Thymus (tissue), 11 donors: ENCODE measurements at regions not wholly inside any gene's neighbourhood (a gene's known extent, or its start where the extent isn't known, plus 50 kb on each side); places are given as distances from the start of the nearest gene placed in this dataset.

Experiments
- DNase-seq, 9 donors: peaks; one replicate each; pipeline ENCODE4 v3.0.0-alpha.2; 2013; ENCODE audit warnings: low spot score in 9 of 9, low read depth in 6 of 9, missing footprints in 1 of 9
- H3K27ac ChIP-seq, 2 donors: one replicate each; pipeline ENCODE4 v1.5.1; 2013; ENCODE audit warnings: control low read depth in 1 of 2, low read depth in 1 of 2, low read length in 1 of 2, mild to moderate bottlenecking in 1 of 2, moderate library complexity in 1 of 2
- H3K27me3 ChIP-seq, 2 donors: one replicate each; pipeline ENCODE4 v1.5.1; 2013; ENCODE audit warnings: low read length in 1 of 2; ENCODE audit not compliant: control insufficient read depth in 2 of 2, insufficient read depth in 1 of 2
- H3K36me3 ChIP-seq, 2 donors: one replicate each; pipeline ENCODE4 v1.5.1; 2013; ENCODE audit warnings: low read length in 1 of 2, mild to moderate bottlenecking in 1 of 2, moderate library complexity in 1 of 2; ENCODE audit not compliant: control insufficient read depth in 2 of 2, insufficient read depth in 2 of 2
- H3K4me1 ChIP-seq, 2 donors: one replicate each; pipeline ENCODE4 v1.5.1; 2013; ENCODE audit warnings: low read length in 2 of 2; ENCODE audit not compliant: control insufficient read depth in 2 of 2, insufficient read depth in 2 of 2
- H3K4me3 ChIP-seq, 2 donors: one replicate each; pipeline ENCODE4 v1.5.1; 2013; ENCODE audit warnings: low read length in 2 of 2, control low read depth in 1 of 2, mild to moderate bottlenecking in 1 of 2
- H3K9me3 ChIP-seq, 2 donors: one replicate each; pipeline ENCODE4 v1.5.1; 2013; ENCODE audit warnings: low read length in 1 of 2, mild to moderate bottlenecking in 1 of 2; ENCODE audit not compliant: control insufficient read depth in 2 of 2, insufficient read depth in 1 of 2
- WGBS: extraction: QIAGEN DNeasy Blood & Tissue Kit; methylation state at CpG from one replicate; pipeline ENCODE4 v1.1.7; 2013; 5-methylcytosine and 5-hydroxymethylcytosine counted together
- donor health status: healthy.

GRCh38 chr13:86760620-86761019 is 910.6 kb upstream of the SLITRK5 start:
- Histone ChIP-seq H3K9me3 (peaks cover 4 to 33% of the 10 kb centered on the region in 2 donors), H3K4me1 (peaks cover 0 to 9% of the 10 kb centered on the region in 2 donors), H3K4me3 (peak overlapping the region in 1 of 2 donors; percentile 32), H3K27ac (peak overlapping the region in 1 of 2 donors; percentile 80), H3K36me3 (no peaks in the 10 kb centered on the region), H3K27me3 (no peaks in the 10 kb centered on the region)
- WGBS = 94% methylated on average over 5 of the region's 5 CpGs
- DNase-seq = peak in 1 of 9 donors; percentile 59

GRCh38 chr13:86765462-86765861 is 905.7 kb upstream of the SLITRK5 start:
- DNase-seq = peak in 4 of 9 donors; percentile 40 to 76 (median 51)
- Histone ChIP-seq H3K4me1 (peaks cover 0 to 11% of the 10 kb centered on the region in 2 donors), H3K4me3 (peak overlapping the region in 1 of 2 donors; percentile 32), H3K27me3 (no peaks in the 10 kb centered on the region), H3K9me3 (peaks cover 4 to 33% of the 10 kb centered on the region in 2 donors), H3K36me3 (no peaks in the 10 kb centered on the region), H3K27ac (peak overlapping the region in 1 of 2 donors; percentile 81)
- 74% methylated on average over 3 of the region's 3 CpGs for WGBS

GRCh38 chr13:86788616-86789015 is 882.6 kb upstream of the SLITRK5 start:
- 70% methylated on average over 2 of the region's 2 CpGs for WGBS
- no peak for DNase-seq
- Histone ChIP-seq H3K36me3 (no peaks in the 10 kb centered on the region), H3K9me3 (peaks cover 0 to 10% of the 10 kb centered on the region in 2 donors), H3K4me1 (no peaks in the 10 kb centered on the region), H3K4me3 (no peak overlapping the region), H3K27me3 (no peaks in the 10 kb centered on the region), H3K27ac (no peak overlapping the region)

- no peak overlapping the region for H3K27ac ChIP-seq
- DNase-seq = no peak
- peaks cover 0 to 10% of the 10 kb centered on the region in 2 donors for H3K9me3 ChIP-seq
- WGBS = 96% methylated on average over 49 of the region's 49 CpGs
- no peaks in the 10 kb centered on the region for H3K4me1 ChIP-seq
- H3K36me3 ChIP-seq = no peaks in the 10 kb centered on the region
- H3K4me3 ChIP-seq = no peak overlapping the region
- H3K27me3 ChIP-seq = no peaks in the 10 kb centered on the region
These were observed 879.0 kb upstream of the SLITRK5 start for GRCh38 chr13:86792153-86792651.

GRCh38 chr13:86795858-86796257 is 875.3 kb upstream of the SLITRK5 start:
- H3K36me3 ChIP-seq = no peaks in the 10 kb centered on the region
- H3K4me1 ChIP-seq = no peaks in the 10 kb centered on the region
- H3K27ac ChIP-seq = no peak overlapping the region
- no peak overlapping the region for H3K4me3 ChIP-seq
- 91% methylated on average over 2 of the region's 2 CpGs for WGBS
- peaks cover 0 to 16% of the 10 kb centered on the region in 2 donors for H3K9me3 ChIP-seq
- no peak for DNase-seq
- no peaks in the 10 kb centered on the region for H3K27me3 ChIP-seq

- Histone ChIP-seq H3K27ac (no peak overlapping the region), H3K4me3 (no peak overlapping the region), H3K27me3 (no peaks in the 10 kb centered on the region), H3K9me3 (no peaks in the 10 kb centered on the region), H3K36me3 (no peaks in the 10 kb centered on the region), H3K4me1 (no peaks in the 10 kb centered on the region)
- DNase-seq = no peak
- 78% methylated on average over 1 of the region's 1 CpG for WGBS
These were observed 860.8 kb upstream of the SLITRK5 start for GRCh38 chr13:86810361-86810760.

GRCh38 chr13:86813198-86813597 is 858.0 kb upstream of the SLITRK5 start:
- Histone ChIP-seq H3K4me3 (no peak overlapping the region), H3K36me3 (no peaks in the 10 kb centered on the region), H3K9me3 (no peaks in the 10 kb centered on the region), H3K27me3 (no peaks in the 10 kb centered on the region), H3K4me1 (no peaks in the 10 kb centered on the region), H3K27ac (no peak overlapping the region)
- no peak for DNase-seq
- 47% methylated on average over 1 of the region's 1 CpG for WGBS

- Histone ChIP-seq H3K27me3 (no peaks in the 10 kb centered on the region), H3K4me1 (no peaks in the 10 kb centered on the region), H3K36me3 (no peaks in the 10 kb centered on the region), H3K9me3 (no peaks in the 10 kb centered on the region), H3K4me3 (no peak overlapping the region), H3K27ac (no peak overlapping the region)
- WGBS = 95% methylated on average over 1 of the region's 1 CpG
- no peak for DNase-seq
These were observed 845.8 kb upstream of the SLITRK5 start for GRCh38 chr13:86825410-86825809.

GRCh38 chr13:86826232-86826631 is 844.9 kb upstream of the SLITRK5 start:
- Histone ChIP-seq H3K9me3 (no peaks in the 10 kb centered on the region), H3K4me1 (no peaks in the 10 kb centered on the region), H3K27me3 (no peaks in the 10 kb centered on the region), H3K27ac (no peak overlapping the region), H3K4me3 (no peak overlapping the region), H3K36me3 (no peaks in the 10 kb centered on the region)
- 92% methylated on average over 3 of the region's 3 CpGs for whole genome bisulfite sequencing
- no peak for DNase-seq
